ENCODE measurements at regions not wholly inside any gene's neighbourhood (a gene's known extent, or its start where the extent isn't known, plus 50 kb on each side); places are given as distances from the start of the nearest gene placed in this dataset. TPM values are rescaled to one million over a fixed set of nuclear protein-coding genes. Genes with fewer than 3 reads are reported as not detected.

Small RNAs in the stretch of these regions (small RNA-seq; reads per million reads assigned to genes)
- gene RF00019 (not detected), gene RNU1-119P (not detected)
